GM12878 (cell line): ENCODE measurements at regions not wholly inside any gene's neighbourhood (a gene's known extent, or its start where the extent isn't known, plus 50 kb on each side); places are given as distances from the start of the nearest gene placed in this dataset.

Experiments
- ATAC-seq: fragments of 200-7000 bp; cut with Tn5 transposase; 3 replicates; pipeline ENCODE4 v1.9.1; 2020; ENCODE audit warnings: mild to moderate bottlenecking, moderate library complexity
- BruUV-seq: library from RNA; stranded (reverse); fragments of 400-500 nt; replicated peaks from 2 replicates; lab custom pipeline; 2021; lab: Mats Ljungman, UMichigan
- CTCF ChIA-PET: fragments of 300-600 bp; sonication (Branson Sonifier 250); formaldehyde crosslinking; extraction: SDS; loops from one replicate; lab custom pipeline; 2021; ENCODE audit warnings: inconsistent platforms; lab: Yijun Ruan, JAX
- POLR2A ChIA-PET: fragments of 350-600 bp; formaldehyde crosslinking; extraction: SDS; loops from one replicate; lab custom pipeline; 2021; ENCODE audit warnings: inconsistent platforms; lab: Charles Lee
- RAD21 ChIA-PET: fragments of 300-600 bp; sonication (Branson Sonifier 250); formaldehyde crosslinking; loops from one replicate; lab custom pipeline; 2023; ENCODE audit warnings: antibody characterized with exemption; ENCODE audit not compliant: unreplicated experiment; lab: Charles Lee
- SMC1A ChIA-PET: fragments of 300-600 bp; sonication (Branson Sonifier 250); formaldehyde crosslinking; loops from one replicate; lab custom pipeline; 2023; ENCODE audit not compliant: unreplicated experiment, uncharacterized antibody; lab: Charles Lee
- DNase-seq: peaks from one replicate; pipeline ENCODE4 v3.0.0-alpha.2; 2011; ENCODE audit warnings: low read depth, low spot score
- FAIRE-seq: peaks from 3 replicates; lab custom pipeline; 2011; peaks lifted over from hg19 to GRCh38; lab: Jason Lieb, UNC
- H2AFZ ChIP-seq: 2 replicates; pipeline ENCODE4 v1.6.0; 2011; ENCODE audit warnings: low read depth, low read length, control low read depth; ENCODE audit not compliant: control insufficient read depth
- H3K27ac ChIP-seq: 2 replicates; pipeline ENCODE4 v1.5.1; 2011; ENCODE audit warnings: control low read depth; ENCODE audit not compliant: control insufficient read depth, insufficient read depth
- H3K27me3 ChIP-seq, 2 experiments: replicated peaks in 1 of 2; 2 replicates each; pipeline versions ENCODE4 v1.6.0 to v1.6.1; 2011; ENCODE audit warnings: low read length in 1 of 2; ENCODE audit not compliant: control insufficient read depth in 2 of 2, insufficient read depth in 2 of 2
- H3K36me3 ChIP-seq, 2 experiments: 2 replicates each; pipeline ENCODE4 v1.5.1; 2011; ENCODE audit warnings: low read length in 1 of 2; ENCODE audit not compliant: control insufficient read depth in 2 of 2, insufficient read depth in 2 of 2
- H3K4me1 ChIP-seq: 2 replicates; pipeline ENCODE4 v1.6.1; 2011; ENCODE audit warnings: mild to moderate bottlenecking, low read length, moderate library complexity, mixed read lengths; ENCODE audit not compliant: control insufficient read depth, insufficient read depth
- H3K4me2 ChIP-seq: 2 replicates; pipeline ENCODE4 v1.6.0; 2011; ENCODE audit warnings: control low read depth; ENCODE audit not compliant: control insufficient read depth, insufficient read depth
- H3K4me3 ChIP-seq: fragments of 200-600 bp; sonication (generic); 2 replicates; pipeline ENCODE4 v1.5.1; 2016
- H3K79me2 ChIP-seq: 2 replicates; pipeline ENCODE4 v1.6.0; 2011; ENCODE audit warnings: low read length; ENCODE audit not compliant: control insufficient read depth, insufficient read depth
- H3K9ac ChIP-seq: 2 replicates; pipeline ENCODE4 v1.8.0; 2011; ENCODE audit warnings: low read length, control low read depth, mixed read lengths; ENCODE audit not compliant: control insufficient read depth, insufficient read depth
- H3K9me3 ChIP-seq: replicated peaks from 3 replicates; pipeline ENCODE4 v1.5.1; 2011; ENCODE audit warnings: mild to moderate bottlenecking, low read length; ENCODE audit not compliant: control insufficient read depth, insufficient read depth
- H4K20me1 ChIP-seq: 2 replicates; pipeline ENCODE4 v1.6.0; 2011; ENCODE audit not compliant: control insufficient read depth, insufficient read depth
- ATF7 ChIP-seq: fragments of 450-650 bp; IDR thresholded peaks from 2 replicates; pipeline ENCODE4 v1.6.1; 2016; ENCODE audit warnings: low read depth, mild to moderate bottlenecking
- FOS ChIP-seq: IDR thresholded peaks from 3 replicates; pipeline ENCODE4 v1.6.1; 2011; ENCODE audit warnings: borderline replicate concordance; ENCODE audit not compliant: insufficient read length; ENCODE audit errors: extremely low read depth
- MYC ChIP-seq: IDR thresholded peaks from 2 replicates; pipeline ENCODE4 v1.6.1; 2011; ENCODE audit warnings: mild to moderate bottlenecking, low read length, moderate library complexity, inconsistent platforms; ENCODE audit not compliant: insufficient read depth, insufficient replicate concordance, insufficient read length, severe bottlenecking
- NKRF ChIP-seq: fragments of 450-650 bp; conservative IDR thresholded peaks from 2 replicates; pipeline ENCODE4 v1.6.1; 2017; ENCODE audit warnings: mild to moderate bottlenecking, moderate library complexity
- NR2C2 ChIP-seq: IDR thresholded peaks from 2 replicates; pipeline ENCODE4 v1.6.1; 2011; ENCODE audit warnings: borderline replicate concordance, low read depth; ENCODE audit not compliant: control insufficient read depth, insufficient read length
- PAX5 ChIP-seq: IDR thresholded peaks from 2 replicates; pipeline ENCODE4 v1.6.1; 2011; ENCODE audit warnings: low read depth, low read length, borderline replicate concordance
- RBBP5 ChIP-seq: fragments of 200-600 bp; sonication (generic); conservative IDR thresholded peaks from 2 replicates; pipeline ENCODE4 v1.6.1; 2016
- SUPT20H ChIP-seq: IDR thresholded peaks from 2 replicates; pipeline ENCODE4 v1.6.1; 2011; ENCODE audit warnings: low read depth, mild to moderate bottlenecking, low read length, moderate library complexity, borderline replicate concordance; ENCODE audit not compliant: control insufficient read depth
- YBX1 ChIP-seq: fragments of 450-650 bp; IDR thresholded peaks from 2 replicates; pipeline ENCODE4 v1.6.1; 2016; ENCODE audit warnings: antibody characterized with exemption
- ZNF622 ChIP-seq: fragments of 450-650 bp; IDR thresholded peaks from 2 replicates; pipeline ENCODE4 v1.6.1; 2017; ENCODE audit warnings: mild to moderate bottlenecking, inconsistent platforms
- WGBS: methylation state at CpG from one replicate; pipeline ENCODE4 v1.1.6; 2016; ENCODE audit warnings: low lambda C conversion rate; ENCODE audit not compliant: insufficient replicate concordance, insufficient coverage; ENCODE audit errors: missing lambda C conversion rate; 5-methylcytosine and 5-hydroxymethylcytosine counted together
- in situ Hi-C: fragments of 300-500 bp; cut with MboI; formaldehyde crosslinking; loops from 9 replicates; pipeline ENCODE4 v1.14.3; 2018; ENCODE audit warnings: mixed read lengths
- intact Hi-C: fragments of 100-400 bp; cut with micrococcal nuclease; formaldehyde crosslinking; loops from one replicate; pipeline ENCODE4 v1.14.2; 2022; ENCODE audit not compliant: unreplicated experiment
- TF ChIP-seq, protein P1 (sequence below): IDR thresholded peaks from 2 replicates; pipeline ENCODE4 v1.6.1; 2012; ENCODE audit warnings: low read depth, low read length, improper control_type of control experiment

DNA sequence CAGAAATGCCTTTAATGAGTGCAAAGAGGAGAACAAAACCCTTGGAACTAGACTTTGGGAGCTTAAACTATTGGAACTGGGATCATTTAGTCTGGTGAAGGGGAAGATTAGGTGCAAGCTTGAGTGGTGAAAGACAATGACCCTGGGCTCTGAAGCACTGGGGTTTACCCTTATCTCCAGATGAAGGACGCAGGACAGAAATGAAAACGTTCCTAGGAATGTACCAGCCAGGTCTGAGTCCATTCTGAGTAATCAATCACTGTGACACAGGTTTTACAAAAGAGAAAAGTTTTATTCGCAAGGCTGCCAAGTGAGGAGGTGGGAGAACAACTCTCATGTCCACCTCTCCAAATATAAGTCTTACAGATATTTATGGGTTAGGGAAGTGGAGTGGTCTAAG, 249.1 kb downstream of the LRIG3 start:
- H3K4me3 ChIP-seq, result no peak overlapping the region
- no peak for FAIRE-seq
- no peak overlapping the region for H3K4me2 ChIP-seq
- in situ Hi-C loops (no loop called here), intact Hi-C loops (no loop called here)
- no peak for ATAC-seq
- no peaks in the 10 kb centered on the region for H4K20me1 ChIP-seq
- H3K4me1 ChIP-seq, result no peaks in the 10 kb centered on the region
- no peaks in the 10 kb centered on the region for H3K79me2 ChIP-seq
- no peaks in the 10 kb centered on the region for H3K36me3 ChIP-seq
- ChIA-PET POLR2A (no interaction called here), CTCF (no interaction called here), SMC1A (no interaction called here), RAD21 (no interaction called here)
- H2AFZ ChIP-seq, result no peak overlapping the region
- no peak overlapping the region for H3K27ac ChIP-seq
- BruUV-seq, result no TSS peak
- 19% methylated on average over 3 of the region's 3 CpGs for WGBS
- H3K9me3 ChIP-seq, result no peaks in the 10 kb centered on the region
- no peak overlapping the region for H3K9ac ChIP-seq
- no peak for DNase-seq
- TF ChIP-seq PAX5 (no peak), FOS (no peak), MYC (no peak), NKRF (no peak), ATF7 (no peak), YBX1 (no peak), ZNF622 (no peak), SUPT20H (no peak), NR2C2 (no peak), RBBP5 (no peak)
- TF ChIP-seq, protein P1, sequence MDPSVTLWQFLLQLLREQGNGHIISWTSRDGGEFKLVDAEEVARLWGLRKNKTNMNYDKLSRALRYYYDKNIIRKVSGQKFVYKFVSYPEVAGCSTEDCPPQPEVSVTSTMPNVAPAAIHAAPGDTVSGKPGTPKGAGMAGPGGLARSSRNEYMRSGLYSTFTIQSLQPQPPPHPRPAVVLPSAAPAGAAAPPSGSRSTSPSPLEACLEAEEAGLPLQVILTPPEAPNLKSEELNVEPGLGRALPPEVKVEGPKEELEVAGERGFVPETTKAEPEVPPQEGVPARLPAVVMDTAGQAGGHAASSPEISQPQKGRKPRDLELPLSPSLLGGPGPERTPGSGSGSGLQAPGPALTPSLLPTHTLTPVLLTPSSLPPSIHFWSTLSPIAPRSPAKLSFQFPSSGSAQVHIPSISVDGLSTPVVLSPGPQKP, result no peak
- H3K27me3 ChIP-seq, result no peaks in the 10 kb centered on the region
